ENCODE measurements at regions not wholly inside any gene's neighbourhood (a gene's known extent, or its start where the extent isn't known, plus 50 kb on each side); places are given as distances from the start of the nearest gene placed in this dataset.

- TF ChIP-seq CTCF (IDR thresholded peaks at IDR 0.05) (no peak), ZFX (IDR thresholded peaks at IDR 0.05; ENCODE audit: borderline replicate concordance) (no peak)
- no peak overlapping the region for H3K27ac ChIP-seq
These were observed 136.1 kb upstream of the LGALSL start for GRCh38 chr2:64317707-64318475.

DNA sequence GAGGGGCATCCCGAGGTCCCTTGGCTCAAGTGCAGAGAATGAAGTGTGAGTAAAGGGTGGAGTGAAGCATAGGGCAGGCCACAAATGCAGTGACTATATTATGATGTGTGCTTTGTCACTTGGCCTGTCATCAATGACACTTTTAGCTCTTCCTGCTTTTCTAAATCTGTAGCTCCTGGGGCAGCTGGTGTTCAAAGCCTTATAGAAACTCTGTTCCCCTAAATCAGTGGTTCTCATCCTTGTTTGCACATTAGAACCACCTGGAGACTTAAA is 135.6 kb upstream of the LGALSL start:
- TF ChIP-seq ZFX (IDR thresholded peaks at IDR 0.05; ENCODE audit: borderline replicate concordance) (no peak), CTCF (IDR thresholded peaks at IDR 0.05) (no peak)
- no peak overlapping the region for H3K27ac ChIP-seq

DNA sequence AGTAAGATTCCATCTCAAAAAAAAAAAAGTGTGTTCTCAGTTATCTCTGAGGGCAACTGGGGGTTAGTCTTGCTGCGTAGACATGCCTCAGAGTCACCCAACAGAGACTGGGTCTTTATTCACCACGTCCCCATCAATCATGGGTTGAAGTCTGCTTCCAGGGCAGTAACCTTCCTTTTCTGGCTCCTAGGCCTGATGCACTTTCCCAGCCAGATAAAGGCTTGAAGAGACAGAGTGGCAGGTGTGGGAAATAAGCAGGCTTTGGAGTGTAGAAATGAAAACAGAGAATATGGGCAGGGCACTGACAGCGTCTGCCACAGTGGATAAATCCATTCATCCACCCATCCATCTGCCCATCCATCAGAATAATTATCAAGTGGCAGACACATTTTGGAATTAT is 134.1 kb upstream of the LGALSL start:
- TF ChIP-seq CTCF (IDR thresholded peaks at IDR 0.05) (no peak), ZFX (IDR thresholded peaks at IDR 0.05; ENCODE audit: borderline replicate concordance) (no peak)
- no peak overlapping the region for H3K27ac ChIP-seq

- TF ChIP-seq ZFX (IDR thresholded peaks at IDR 0.05; ENCODE audit: borderline replicate concordance) = no peak
- TF ChIP-seq CTCF (IDR thresholded peaks at IDR 0.05) = no peak
- no peak overlapping the region for H3K27ac ChIP-seq
These were observed 131.5 kb upstream of the LGALSL start for GRCh38 chr2:64322433-64322832.

DNA sequence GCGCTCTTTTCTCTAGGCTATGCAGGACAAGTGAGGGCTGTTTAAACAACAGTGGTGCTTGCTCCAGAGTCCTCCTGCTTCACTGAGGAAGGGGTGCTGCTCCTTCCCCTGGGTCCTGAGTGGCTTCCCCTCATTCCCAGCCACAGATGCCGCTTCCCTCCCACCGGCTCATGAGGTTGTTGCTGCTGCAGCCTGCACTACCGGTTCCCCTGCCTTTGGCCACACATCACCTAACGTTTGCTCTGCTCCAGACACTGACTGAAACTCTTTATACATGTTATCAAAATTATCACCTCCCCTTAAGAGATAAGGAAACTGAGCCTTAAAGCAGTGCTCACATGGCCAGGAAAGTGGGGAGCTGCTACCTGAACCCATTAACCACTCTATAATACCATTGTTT is 130.8 kb upstream of the LGALSL start:
- TF ChIP-seq ZFX (IDR thresholded peaks at IDR 0.05; ENCODE audit: borderline replicate concordance) (no peak), CTCF (IDR thresholded peaks at IDR 0.05) (no peak)
- no peak overlapping the region for H3K27ac ChIP-seq

- H3K27ac ChIP-seq = no peak overlapping the region
- TF ChIP-seq ZFX (IDR thresholded peaks at IDR 0.05; ENCODE audit: borderline replicate concordance) = no peak
- TF ChIP-seq CTCF (IDR thresholded peaks at IDR 0.05) = no peak
These were observed 129.1 kb upstream of the LGALSL start for GRCh38 chr2:64324746-64325410.

DNA sequence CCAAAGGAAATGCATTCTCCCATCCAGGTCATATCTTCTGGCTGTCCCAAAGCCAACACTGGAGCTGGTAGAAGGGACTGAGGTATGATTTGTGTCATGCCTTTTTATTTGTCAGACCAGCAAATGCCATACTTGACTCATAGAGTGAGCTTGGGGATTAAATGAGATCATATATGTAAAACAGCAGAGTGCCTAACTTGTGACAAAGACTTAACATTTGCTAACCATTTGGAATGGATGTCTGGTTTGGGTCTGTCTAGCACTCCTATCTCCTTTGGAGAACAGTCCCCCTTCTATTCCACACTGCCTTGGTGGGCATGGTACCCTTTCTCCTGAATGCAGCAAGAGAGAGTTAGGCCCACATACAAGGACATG is 128.5 kb upstream of the LGALSL start:
- TF ChIP-seq CTCF (IDR thresholded peaks at IDR 0.05) (no peak), ZFX (IDR thresholded peaks at IDR 0.05; ENCODE audit: borderline replicate concordance) (no peak)
- H3K27ac ChIP-seq = no peak overlapping the region

Data from 22Rv1 (cell line).